SK-N-SH treated with all-trans-retinoic acid at 6 μM for 48 hours (cell line): ENCODE measurements at regions not wholly inside any gene's neighbourhood (a gene's known extent, or its start where the extent isn't known, plus 50 kb on each side); places are given as distances from the start of the nearest gene placed in this dataset.

Source experiments
- ATAC-seq: fragments of 200-7000 bp; cut with Tn5 transposase; 3 replicates; pipeline ENCODE4 v1.9.1; 2020; ENCODE audit warnings: mild to moderate bottlenecking, moderate library complexity
- ARNTL ChIP-seq: fragments of 450-650 bp; formaldehyde crosslinking; IDR thresholded peaks from 2 replicates; pipeline ENCODE4 v1.5.0; 2020; ENCODE audit warnings: low read depth, mild to moderate bottlenecking, moderate library complexity, borderline replicate concordance
- BACH2 ChIP-seq: fragments of 250-450 bp; sonication (Bioruptor Pico); IDR thresholded peaks from 2 replicates; pipeline ENCODE4 v1.9.0; 2021; ENCODE audit warnings: mild to moderate bottlenecking, borderline replicate concordance
- CREB5 ChIP-seq: fragments of 250-450 bp; sonication (Bioruptor Pico); IDR thresholded peaks from 2 replicates; pipeline ENCODE4 v1.5.1; 2020; ENCODE audit warnings: low read depth, mild to moderate bottlenecking, moderate library complexity
- CSDC2 ChIP-seq: fragments of 250-450 bp; sonication (Bioruptor Pico); IDR thresholded peaks from 2 replicates; pipeline ENCODE4 v1.5.0; 2020; ENCODE audit warnings: mild to moderate bottlenecking, moderate library complexity
- CSRNP3 ChIP-seq: fragments of 250-450 bp; sonication (Bioruptor Pico); IDR thresholded peaks from 2 replicates; pipeline ENCODE4 v1.5.1; 2021; ENCODE audit warnings: mild to moderate bottlenecking, moderate library complexity
- ESRRG ChIP-seq: fragments of 250-450 bp; sonication (Bioruptor Pico); IDR thresholded peaks from 2 replicates; pipeline ENCODE4 v1.6.1; 2021; ENCODE audit warnings: mild to moderate bottlenecking
- GLIS3 ChIP-seq: fragments of 250-450 bp; sonication (Bioruptor Pico); IDR thresholded peaks from 2 replicates; pipeline ENCODE4 v1.5.0; 2020; ENCODE audit warnings: mild to moderate bottlenecking, moderate library complexity
- OSR1 ChIP-seq: fragments of 250-450 bp; sonication (Bioruptor Pico); IDR thresholded peaks from 2 replicates; pipeline ENCODE4 v1.8.0; 2022; ENCODE audit warnings: moderate library complexity, mild to moderate bottlenecking, inconsistent platforms
- PATZ1 ChIP-seq: fragments of 250-450 bp; sonication (Bioruptor Pico); IDR thresholded peaks from 2 replicates; pipeline ENCODE4 v1.8.0; 2020; ENCODE audit warnings: mild to moderate bottlenecking, moderate library complexity, borderline replicate concordance
- POU6F1 ChIP-seq: fragments of 250-450 bp; sonication (Bioruptor Pico); IDR thresholded peaks from 2 replicates; pipeline ENCODE4 v1.8.0; 2021; ENCODE audit warnings: low read depth, mild to moderate bottlenecking, moderate library complexity, borderline replicate concordance
- PPARA ChIP-seq: fragments of 250-450 bp; sonication (Bioruptor Pico); IDR thresholded peaks from 2 replicates; pipeline ENCODE4 v1.5.0; 2020; ENCODE audit warnings: mild to moderate bottlenecking, borderline replicate concordance
- SNAI2 ChIP-seq: fragments of 250-450 bp; sonication (Bioruptor Pico); IDR thresholded peaks from 2 replicates; pipeline ENCODE4 v1.5.0; 2020; ENCODE audit warnings: mild to moderate bottlenecking, moderate library complexity
- TCF4 ChIP-seq: fragments of 250-450 bp; sonication (Bioruptor Pico); IDR thresholded peaks from 2 replicates; pipeline ENCODE4 v1.8.0; 2021; ENCODE audit warnings: mild to moderate bottlenecking, moderate library complexity, borderline replicate concordance
- TOX ChIP-seq: fragments of 250-450 bp; sonication (Bioruptor Pico); IDR thresholded peaks from 2 replicates; pipeline ENCODE4 v1.8.0; 2021; ENCODE audit warnings: mild to moderate bottlenecking, moderate library complexity, borderline replicate concordance
- TSHZ2 ChIP-seq: fragments of 250-450 bp; sonication (Bioruptor Pico); IDR thresholded peaks from 2 replicates; pipeline ENCODE4 v1.5.0; 2020; ENCODE audit warnings: mild to moderate bottlenecking, moderate library complexity
- ZC3H10 ChIP-seq: fragments of 250-450 bp; sonication (Bioruptor Pico); IDR thresholded peaks from 2 replicates; pipeline ENCODE4 v1.5.1; 2021; ENCODE audit warnings: mild to moderate bottlenecking, moderate library complexity
- ZFP3 ChIP-seq: fragments of 250-450 bp; sonication (Bioruptor Pico); IDR thresholded peaks from 2 replicates; pipeline ENCODE4 v1.5.0; 2020; ENCODE audit warnings: mild to moderate bottlenecking, moderate library complexity
- ZFP30 ChIP-seq: fragments of 450-650 bp; formaldehyde crosslinking; IDR thresholded peaks from 2 replicates; pipeline ENCODE4 v1.5.0; 2022; ENCODE audit warnings: mild to moderate bottlenecking, moderate library complexity
- ZNF565 ChIP-seq: fragments of 450-650 bp; formaldehyde crosslinking; conservative IDR thresholded peaks from 2 replicates; pipeline ENCODE4 v1.5.0; 2020; ENCODE audit warnings: low read depth, mild to moderate bottlenecking, moderate library complexity
- ZNF70 ChIP-seq: fragments of 450-650 bp; formaldehyde crosslinking; IDR thresholded peaks from 2 replicates; pipeline ENCODE4 v1.5.0; 2020; ENCODE audit warnings: mild to moderate bottlenecking, moderate library complexity
- ZNF8 ChIP-seq: fragments of 450-650 bp; formaldehyde crosslinking; IDR thresholded peaks from 2 replicates; pipeline ENCODE4 v1.5.0; 2020; ENCODE audit warnings: mild to moderate bottlenecking, moderate library complexity

- no peak for ATAC-seq
- TF ChIP-seq TCF4 (CRISPR knock-in tag): no peak
- TF ChIP-seq PPARA: no peak
- no peak for TF ChIP-seq POU6F1 (CRISPR knock-in tag)
- TF ChIP-seq CSDC2 (CRISPR knock-in tag): no peak
- TF ChIP-seq SNAI2: no peak
- no peak for TF ChIP-seq ZC3H10 (CRISPR knock-in tag)
- TF ChIP-seq ZNF8 (CRISPR knock-in tag): no peak
- TF ChIP-seq OSR1: no peak
- no peak for TF ChIP-seq ZNF565 (CRISPR knock-in tag)
- TF ChIP-seq, all 23 proteins: peak for 0
Observed at GRCh38 chr1:90246069-90246468, 251.2 kb downstream of the ZNF326 start.

GRCh38 chr1:90236493-90236892 is 241.6 kb downstream of the ZNF326 start:
- TF ChIP-seq ZFP30 (CRISPR knock-in tag): no peak
- TF ChIP-seq, all 23 proteins: peak for 0
- no peak for ATAC-seq

- no peak for TF ChIP-seq ZNF70 (CRISPR knock-in tag)
- no peak for TF ChIP-seq PATZ1 (CRISPR knock-in tag)
- TF ChIP-seq ARNTL (CRISPR knock-in tag): no peak
- no peak for TF ChIP-seq POU6F1 (CRISPR knock-in tag)
- TF ChIP-seq ZFP30 (CRISPR knock-in tag): no peak
- TF ChIP-seq ZFP3 (CRISPR knock-in tag): no peak
- TF ChIP-seq ESRRG (CRISPR knock-in tag): no peak
- TF ChIP-seq TCF4 (CRISPR knock-in tag): no peak
- no peak for TF ChIP-seq SNAI2
- no peak for TF ChIP-seq CSRNP3 (CRISPR knock-in tag)
- no peak for TF ChIP-seq ZNF8 (CRISPR knock-in tag)
- TF ChIP-seq TOX (CRISPR knock-in tag): no peak
- no peak for TF ChIP-seq GLIS3 (CRISPR knock-in tag)
- TF ChIP-seq PPARA: no peak
- no peak for TF ChIP-seq BACH2
- no peak for TF ChIP-seq CSDC2 (CRISPR knock-in tag)
- TF ChIP-seq TSHZ2 (CRISPR knock-in tag): no peak
- no peak for TF ChIP-seq CREB5 (CRISPR knock-in tag)
- ATAC-seq: no peak
Observed at GRCh38 chr1:90223401-90223800, 228.5 kb downstream of the ZNF326 start.
